Neural progenitor cell (in vitro differentiated cells): ENCODE measurements at regions not wholly inside any gene's neighbourhood (a gene's known extent, or its start where the extent isn't known, plus 50 kb on each side); places are given as distances from the start of the nearest gene placed in this dataset.
A peak's percentile ranks its signal among the peaks of the same experiment; 100 is the strongest.

ENCODE experiments used
- DNase-seq: peaks from one replicate; pipeline ENCODE4 v3.0.0-alpha.2; 2016; ENCODE audit warnings: low spot score
- H2AFZ ChIP-seq: fragments of 200-600 bp; sonication (generic); replicated peaks from 2 replicates; pipeline ENCODE4 v1.6.1; 2016; ENCODE audit warnings: antibody characterized with exemption
- H3F3A ChIP-seq: fragments of 200-600 bp; sonication (generic); 2 replicates; pipeline ENCODE4 v1.6.1; 2016; ENCODE audit warnings: antibody characterized with exemption, low read depth
- H3K27ac ChIP-seq: fragments of 200-600 bp; sonication (generic); 2 replicates; pipeline ENCODE4 v1.5.1; 2016; ENCODE audit warnings: mild to moderate bottlenecking
- H3K27me3 ChIP-seq: fragments of 200-600 bp; sonication (generic); 2 replicates; pipeline ENCODE4 v1.6.1; 2016; ENCODE audit warnings: mild to moderate bottlenecking, moderate library complexity
- H3K36me3 ChIP-seq: fragments of 200-600 bp; sonication (generic); 2 replicates; pipeline ENCODE4 v1.5.1; 2016
- H3K4me1 ChIP-seq: fragments of 200-600 bp; sonication (generic); 2 replicates; pipeline ENCODE4 v1.6.1; 2016; ENCODE audit warnings: mixed run types
- H3K4me2 ChIP-seq: fragments of 200-600 bp; sonication (generic); 2 replicates; pipeline ENCODE4 v1.6.1; 2016
- H3K4me3 ChIP-seq: fragments of 200-600 bp; sonication (generic); 2 replicates; pipeline ENCODE4 v1.5.1; 2016
- H3K79me2 ChIP-seq: fragments of 200-600 bp; sonication (generic); 2 replicates; pipeline ENCODE4 v1.6.1; 2016; ENCODE audit warnings: low read depth
- H3K9ac ChIP-seq: fragments of 200-600 bp; sonication (generic); 2 replicates; pipeline ENCODE4 v1.6.1; 2016
- H3K9me3 ChIP-seq: fragments of 200-600 bp; sonication (generic); 2 replicates; pipeline ENCODE4 v1.5.1; 2016; ENCODE audit warnings: low read depth
- H4K20me1 ChIP-seq: fragments of 200-600 bp; sonication (generic); 2 replicates; pipeline ENCODE4 v1.6.1; 2016; ENCODE audit warnings: low read depth
- H3K27ac Mint-ChIP-seq: 3 replicates; pipeline ENCODE4 v1.8.0; 2021; ENCODE audit warnings: mixed read lengths
- H3K27me3 Mint-ChIP-seq: 2 replicates; pipeline ENCODE4 v1.8.0; 2022; ENCODE audit warnings: low read depth, mild to moderate bottlenecking, inconsistent platforms, moderate library complexity, mixed read lengths; ENCODE audit not compliant: insufficient read depth
- H3K36me3 Mint-ChIP-seq: 3 replicates; pipeline ENCODE4 v1.8.0; 2021; ENCODE audit warnings: mixed read lengths
- H3K4me1 Mint-ChIP-seq: 3 replicates; pipeline ENCODE4 v1.8.0; 2021; ENCODE audit warnings: mixed read lengths
- H3K4me3 Mint-ChIP-seq: 3 replicates; pipeline ENCODE4 v1.8.0; 2021; ENCODE audit warnings: mild to moderate bottlenecking, moderate library complexity, mixed read lengths
- H3K9me3 Mint-ChIP-seq: 3 replicates; pipeline ENCODE4 v1.8.0; 2020; ENCODE audit warnings: mixed read lengths
- CTCF ChIP-seq: fragments of 200-600 bp; sonication (generic); IDR thresholded peaks from 2 replicates; pipeline ENCODE4 v1.5.1; 2017; ENCODE audit warnings: antibody characterized with exemption, mild to moderate bottlenecking
- EZH2 ChIP-seq: fragments of 200-600 bp; sonication (generic); IDR thresholded peaks from 2 replicates; pipeline ENCODE4 v1.6.1; 2017; ENCODE audit warnings: antibody characterized with exemption, mild to moderate bottlenecking, moderate library complexity
- EZH2phosphoT487 ChIP-seq: fragments of 200-600 bp; sonication (generic); IDR thresholded peaks from 2 replicates; pipeline ENCODE4 v1.6.1; 2017; ENCODE audit warnings: antibody characterized with exemption

- no peak for DNase-seq
- Histone ChIP-seq H4K20me1 (no peaks in the 10 kb centered on the region), H3K4me1 (peaks cover 39% of the 10 kb centered on the region), H3K79me2 (no peaks in the 10 kb centered on the region), H3K9ac (no peak overlapping the region), H3K36me3 (no peaks in the 10 kb centered on the region), H3K27me3 (no peaks in the 10 kb centered on the region), H3K27ac (no peak overlapping the region), H3K9me3 (no peaks in the 10 kb centered on the region), H3K4me3 (no peak overlapping the region), H3F3A (peaks cover 7% of the 10 kb centered on the region), H2AFZ (no peak overlapping the region), H3K4me2 (no peak overlapping the region)
- Mint-ChIP-seq H3K36me3 (no peaks in the 10 kb centered on the region), H3K4me3 (no peak overlapping the region), H3K27me3 (no peaks in the 10 kb centered on the region), H3K9me3 (no peaks in the 10 kb centered on the region), H3K4me1 (peaks cover 10% of the 10 kb centered on the region), H3K27ac (no peak overlapping the region)
- TF ChIP-seq EZH2phosphoT487 (no peak), CTCF (no peak), EZH2 (no peak)
Observed at GRCh38 chr10:44164251-44164956, 220.5 kb downstream of the CXCL12 start.

GRCh38 chr10:44161184-44161583 lies 223.7 kb downstream of the CXCL12 start:
- H3K9ac ChIP-seq: no peak overlapping the region
- peak; percentile 67 for DNase-seq
- no peaks in the 10 kb centered on the region for H3K27me3 ChIP-seq
- no peaks in the 10 kb centered on the region for H3K79me2 ChIP-seq
- Mint-ChIP-seq H3K4me3 (no peak overlapping the region), H3K27ac (no peak overlapping the region), H3K4me1 (peaks cover 10% of the 10 kb centered on the region), H3K27me3 (no peaks in the 10 kb centered on the region), H3K9me3 (peaks cover 6% of the 10 kb centered on the region), H3K36me3 (no peaks in the 10 kb centered on the region)
- peaks cover 7% of the 10 kb centered on the region for H3F3A ChIP-seq
- H3K4me1 ChIP-seq: peaks cover 35% of the 10 kb centered on the region
- H3K4me2 ChIP-seq: peak overlapping the region; percentile 17
- no peaks in the 10 kb centered on the region for H3K36me3 ChIP-seq
- TF ChIP-seq EZH2: no peak
- TF ChIP-seq EZH2phosphoT487: no peak
- TF ChIP-seq CTCF: no peak
- H3K4me3 ChIP-seq: no peak overlapping the region
- H2AFZ ChIP-seq: no peak overlapping the region
- no peak overlapping the region for H3K27ac ChIP-seq
- no peaks in the 10 kb centered on the region for H4K20me1 ChIP-seq
- peaks cover 5% of the 10 kb centered on the region for H3K9me3 ChIP-seq

GRCh38 chr10:44157574-44157973 lies 227.3 kb downstream of the CXCL12 start:
- Histone ChIP-seq H3K9me3 (peaks cover 5% of the 10 kb centered on the region), H3F3A (peaks cover 7% of the 10 kb centered on the region), H3K9ac (no peak overlapping the region), H3K79me2 (no peaks in the 10 kb centered on the region), H3K36me3 (no peaks in the 10 kb centered on the region), H3K4me1 (peaks cover 19% of the 10 kb centered on the region), H3K4me2 (no peak overlapping the region), H3K4me3 (no peak overlapping the region), H4K20me1 (no peaks in the 10 kb centered on the region), H3K27ac (no peak overlapping the region), H2AFZ (no peak overlapping the region), H3K27me3 (no peaks in the 10 kb centered on the region)
- no peak overlapping the region for H3K27ac Mint-ChIP-seq
- TF ChIP-seq CTCF (no peak), EZH2 (no peak), EZH2phosphoT487 (no peak)
- H3K27me3 Mint-ChIP-seq: no peaks in the 10 kb centered on the region
- H3K4me3 Mint-ChIP-seq: no peak overlapping the region
- peaks cover 13% of the 10 kb centered on the region for H3K9me3 Mint-ChIP-seq
- no peak for DNase-seq
- H3K4me1 Mint-ChIP-seq: peaks cover 10% of the 10 kb centered on the region
- no peaks in the 10 kb centered on the region for H3K36me3 Mint-ChIP-seq
